SK-N-SH treated with all-trans-retinoic acid at 6 μM for 48 hours (cell line): ENCODE measurements at regions not wholly inside any gene's neighbourhood (a gene's known extent, or its start where the extent isn't known, plus 50 kb on each side); places are given as distances from the start of the nearest gene placed in this dataset.

Source experiments
- ARNTL ChIP-seq: fragments of 450-650 bp; formaldehyde crosslinking; IDR thresholded peaks from 2 replicates; pipeline ENCODE4 v1.5.0; 2020; ENCODE audit warnings: low read depth, mild to moderate bottlenecking, moderate library complexity, borderline replicate concordance
- CSDC2 ChIP-seq: fragments of 250-450 bp; sonication (Bioruptor Pico); IDR thresholded peaks from 2 replicates; pipeline ENCODE4 v1.5.0; 2020; ENCODE audit warnings: mild to moderate bottlenecking, moderate library complexity
- GLIS3 ChIP-seq: fragments of 250-450 bp; sonication (Bioruptor Pico); IDR thresholded peaks from 2 replicates; pipeline ENCODE4 v1.5.0; 2020; ENCODE audit warnings: mild to moderate bottlenecking, moderate library complexity
- PATZ1 ChIP-seq: fragments of 250-450 bp; sonication (Bioruptor Pico); IDR thresholded peaks from 2 replicates; pipeline ENCODE4 v1.8.0; 2020; ENCODE audit warnings: mild to moderate bottlenecking, moderate library complexity, borderline replicate concordance
- PPARA ChIP-seq: fragments of 250-450 bp; sonication (Bioruptor Pico); IDR thresholded peaks from 2 replicates; pipeline ENCODE4 v1.5.0; 2020; ENCODE audit warnings: mild to moderate bottlenecking, borderline replicate concordance
- RARB ChIP-seq: fragments of 250-450 bp; sonication (Bioruptor Pico); IDR thresholded peaks from 2 replicates; pipeline ENCODE4 v1.8.0; 2021; ENCODE audit warnings: mild to moderate bottlenecking, moderate library complexity
- SNAI2 ChIP-seq: fragments of 250-450 bp; sonication (Bioruptor Pico); IDR thresholded peaks from 2 replicates; pipeline ENCODE4 v1.5.0; 2020; ENCODE audit warnings: mild to moderate bottlenecking, moderate library complexity
- ZFP3 ChIP-seq: fragments of 250-450 bp; sonication (Bioruptor Pico); IDR thresholded peaks from 2 replicates; pipeline ENCODE4 v1.5.0; 2020; ENCODE audit warnings: mild to moderate bottlenecking, moderate library complexity
- ZFP30 ChIP-seq: fragments of 450-650 bp; formaldehyde crosslinking; IDR thresholded peaks from 2 replicates; pipeline ENCODE4 v1.5.0; 2022; ENCODE audit warnings: mild to moderate bottlenecking, moderate library complexity
- ZNF565 ChIP-seq: fragments of 450-650 bp; formaldehyde crosslinking; conservative IDR thresholded peaks from 2 replicates; pipeline ENCODE4 v1.5.0; 2020; ENCODE audit warnings: low read depth, mild to moderate bottlenecking, moderate library complexity
- ZNF8 ChIP-seq: fragments of 450-650 bp; formaldehyde crosslinking; IDR thresholded peaks from 2 replicates; pipeline ENCODE4 v1.5.0; 2020; ENCODE audit warnings: mild to moderate bottlenecking, moderate library complexity

GRCh38 chr16:62870554-62870953 lies 834.3 kb upstream of the CDH8 start:
- no peak for TF ChIP-seq PATZ1 (CRISPR knock-in tag)
- no peak for TF ChIP-seq ZNF565
- no peak for TF ChIP-seq PPARA (CRISPR knock-in tag)
- TF ChIP-seq ZFP3: no peak
- no peak for TF ChIP-seq ZNF8
- TF ChIP-seq GLIS3 (CRISPR knock-in tag): no peak
- no peak for TF ChIP-seq CSDC2 (CRISPR knock-in tag)
- no peak for TF ChIP-seq SNAI2 (CRISPR knock-in tag)
- TF ChIP-seq ZFP30: no peak
- TF ChIP-seq RARB (CRISPR knock-in tag): no peak
- TF ChIP-seq ARNTL (CRISPR knock-in tag): no peak
